Peyer's patch (tissue), 4 donors: ENCODE measurements at regions not wholly inside any gene's neighbourhood (a gene's known extent, or its start where the extent isn't known, plus 50 kb on each side); places are given as distances from the start of the nearest gene placed in this dataset.

Experiments
- POLR2A ChIP-seq, 2 donors: fragments of 450-650 bp; IDR thresholded peaks; one replicate each; pipeline ENCODE4 v1.5.1; 2017; ENCODE audit warnings: antibody characterized with exemption in 2 of 2, mild to moderate bottlenecking in 2 of 2, moderate library complexity in 2 of 2
- TF ChIP-seq, protein P1 (sequence below), 6 experiments: fragments of 450-650 bp in 4 of 6; fragments of 200-600 bp in 2 of 6; sonication (generic) in 1 of 6; IDR thresholded peaks; one replicate each; pipeline ENCODE4 v1.5.1; 2017 to 2019; ENCODE audit warnings: antibody characterized with exemption in 6 of 6, mild to moderate bottlenecking in 3 of 6, moderate library complexity in 1 of 6

DNA sequence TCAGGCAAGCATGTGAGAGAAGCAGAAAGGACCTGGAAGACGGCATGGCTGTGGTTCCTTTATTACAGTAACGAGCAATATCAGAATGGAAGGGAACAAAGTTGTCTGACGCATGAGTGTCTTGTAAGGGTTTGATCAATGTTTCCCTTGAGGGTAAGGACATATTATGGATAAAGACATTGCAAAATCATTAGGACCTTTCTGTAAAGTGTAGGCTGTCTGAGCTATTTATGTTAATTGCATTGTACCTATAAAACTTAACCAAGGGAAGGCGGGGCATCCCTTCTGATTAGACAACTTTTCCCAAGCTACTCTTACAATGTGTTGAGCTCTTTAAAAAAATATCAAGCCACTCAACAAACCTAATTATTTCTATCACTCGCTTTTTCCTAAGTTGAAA is 112.2 kb upstream of the JADE1 start:
- TF ChIP-seq POLR2A (IDR thresholded peaks at IDR 0.05) = no peak
- TF ChIP-seq, protein P1, sequence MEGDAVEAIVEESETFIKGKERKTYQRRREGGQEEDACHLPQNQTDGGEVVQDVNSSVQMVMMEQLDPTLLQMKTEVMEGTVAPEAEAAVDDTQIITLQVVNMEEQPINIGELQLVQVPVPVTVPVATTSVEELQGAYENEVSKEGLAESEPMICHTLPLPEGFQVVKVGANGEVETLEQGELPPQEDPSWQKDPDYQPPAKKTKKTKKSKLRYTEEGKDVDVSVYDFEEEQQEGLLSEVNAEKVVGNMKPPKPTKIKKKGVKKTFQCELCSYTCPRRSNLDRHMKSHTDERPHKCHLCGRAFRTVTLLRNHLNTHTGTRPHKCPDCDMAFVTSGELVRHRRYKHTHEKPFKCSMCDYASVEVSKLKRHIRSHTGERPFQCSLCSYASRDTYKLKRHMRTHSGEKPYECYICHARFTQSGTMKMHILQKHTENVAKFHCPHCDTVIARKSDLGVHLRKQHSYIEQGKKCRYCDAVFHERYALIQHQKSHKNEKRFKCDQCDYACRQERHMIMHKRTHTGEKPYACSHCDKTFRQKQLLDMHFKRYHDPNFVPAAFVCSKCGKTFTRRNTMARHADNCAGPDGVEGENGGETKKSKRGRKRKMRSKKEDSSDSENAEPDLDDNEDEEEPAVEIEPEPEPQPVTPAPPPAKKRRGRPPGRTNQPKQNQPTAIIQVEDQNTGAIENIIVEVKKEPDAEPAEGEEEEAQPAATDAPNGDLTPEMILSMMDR (IDR thresholded peaks at IDR 0.05) = no peak
